Smooth muscle cell (in vitro differentiated cells): ENCODE measurements at regions not wholly inside any gene's neighbourhood (a gene's known extent, or its start where the extent isn't known, plus 50 kb on each side); places are given as distances from the start of the nearest gene placed in this dataset.

Source experiments
- DNase-seq: peaks from one replicate; lab custom pipeline; 2025; ENCODE audit not compliant: unreplicated experiment; lab: John Stamatoyannopoulos, UW
- H2AFZ ChIP-seq: fragments of 200-600 bp; sonication (generic); 2 replicates; pipeline ENCODE4 v1.6.0; 2016; ENCODE audit warnings: antibody characterized with exemption, low read depth, mild to moderate bottlenecking
- H3F3A ChIP-seq: fragments of 200-600 bp; sonication (generic); 2 replicates; pipeline ENCODE4 v1.6.0; 2017; ENCODE audit warnings: antibody characterized with exemption, low read depth
- H3K27ac ChIP-seq: fragments of 200-600 bp; sonication (generic); 2 replicates; pipeline ENCODE4 v1.5.1; 2016; ENCODE audit warnings: low read depth, mild to moderate bottlenecking
- H3K27me3 ChIP-seq: fragments of 200-600 bp; sonication (generic); 2 replicates; pipeline ENCODE4 v1.6.1; 2016; ENCODE audit warnings: low read depth, mild to moderate bottlenecking
- H3K36me3 ChIP-seq: fragments of 200-600 bp; sonication (generic); 2 replicates; pipeline ENCODE4 v1.5.1; 2016; ENCODE audit warnings: low read depth
- H3K4me1 ChIP-seq: fragments of 200-600 bp; sonication (generic); 2 replicates; pipeline ENCODE4 v1.5.1; 2016; ENCODE audit warnings: low read depth
- H3K4me2 ChIP-seq: fragments of 200-600 bp; sonication (generic); 2 replicates; pipeline ENCODE4 v1.6.0; 2016; ENCODE audit warnings: mild to moderate bottlenecking
- H3K4me3 ChIP-seq: fragments of 200-600 bp; sonication (generic); 2 replicates; pipeline ENCODE4 v1.5.1; 2016; ENCODE audit warnings: mild to moderate bottlenecking
- H3K79me2 ChIP-seq: fragments of 200-600 bp; sonication (generic); 2 replicates; pipeline ENCODE4 v1.6.0; 2016; ENCODE audit warnings: low read depth, mild to moderate bottlenecking
- H3K9ac ChIP-seq: fragments of 200-600 bp; sonication (generic); 2 replicates; pipeline ENCODE4 v1.6.0; 2016; ENCODE audit warnings: low read depth
- H3K9me3 ChIP-seq: fragments of 200-600 bp; sonication (generic); replicated peaks from 2 replicates; pipeline ENCODE4 v1.5.1; 2016; ENCODE audit warnings: low read depth
- H4K20me1 ChIP-seq: fragments of 200-600 bp; sonication (generic); 2 replicates; pipeline ENCODE4 v1.6.0; 2016; ENCODE audit warnings: low read depth
- WGBS: methylation state at CpG from one replicate; pipeline ENCODE4 v1.1.7; 2016; ENCODE audit warnings: low lambda C conversion rate; 5-methylcytosine and 5-hydroxymethylcytosine counted together
- TF ChIP-seq, protein P1 (sequence below): fragments of 200-600 bp; sonication (generic); IDR thresholded peaks from 2 replicates; pipeline ENCODE4 v1.5.1; 2017; ENCODE audit warnings: borderline replicate concordance, mild to moderate bottlenecking, antibody characterized with exemption; ENCODE audit not compliant: insufficient read depth, poor library complexity, severe bottlenecking

- Histone ChIP-seq H3K4me3 (no peak overlapping the region), H3K79me2 (no peaks in the 10 kb centered on the region), H3K9me3 (no peaks in the 10 kb centered on the region), H3K36me3 (no peaks in the 10 kb centered on the region), H3K4me2 (no peak overlapping the region), H3K27me3 (no peaks in the 10 kb centered on the region), H3K9ac (no peak overlapping the region), H3F3A (no peaks in the 10 kb centered on the region), H3K4me1 (no peaks in the 10 kb centered on the region), H4K20me1 (no peaks in the 10 kb centered on the region), H2AFZ (no peak overlapping the region), H3K27ac (no peak overlapping the region)
- TF ChIP-seq, protein P1, sequence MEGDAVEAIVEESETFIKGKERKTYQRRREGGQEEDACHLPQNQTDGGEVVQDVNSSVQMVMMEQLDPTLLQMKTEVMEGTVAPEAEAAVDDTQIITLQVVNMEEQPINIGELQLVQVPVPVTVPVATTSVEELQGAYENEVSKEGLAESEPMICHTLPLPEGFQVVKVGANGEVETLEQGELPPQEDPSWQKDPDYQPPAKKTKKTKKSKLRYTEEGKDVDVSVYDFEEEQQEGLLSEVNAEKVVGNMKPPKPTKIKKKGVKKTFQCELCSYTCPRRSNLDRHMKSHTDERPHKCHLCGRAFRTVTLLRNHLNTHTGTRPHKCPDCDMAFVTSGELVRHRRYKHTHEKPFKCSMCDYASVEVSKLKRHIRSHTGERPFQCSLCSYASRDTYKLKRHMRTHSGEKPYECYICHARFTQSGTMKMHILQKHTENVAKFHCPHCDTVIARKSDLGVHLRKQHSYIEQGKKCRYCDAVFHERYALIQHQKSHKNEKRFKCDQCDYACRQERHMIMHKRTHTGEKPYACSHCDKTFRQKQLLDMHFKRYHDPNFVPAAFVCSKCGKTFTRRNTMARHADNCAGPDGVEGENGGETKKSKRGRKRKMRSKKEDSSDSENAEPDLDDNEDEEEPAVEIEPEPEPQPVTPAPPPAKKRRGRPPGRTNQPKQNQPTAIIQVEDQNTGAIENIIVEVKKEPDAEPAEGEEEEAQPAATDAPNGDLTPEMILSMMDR: no peak
- WGBS: 91% methylated on average over 4 of the region's 4 CpGs
- no peak for DNase-seq
Observed at GRCh38 chr4:18675586-18676525, 654.3 kb upstream of the LCORL start.

DNA sequence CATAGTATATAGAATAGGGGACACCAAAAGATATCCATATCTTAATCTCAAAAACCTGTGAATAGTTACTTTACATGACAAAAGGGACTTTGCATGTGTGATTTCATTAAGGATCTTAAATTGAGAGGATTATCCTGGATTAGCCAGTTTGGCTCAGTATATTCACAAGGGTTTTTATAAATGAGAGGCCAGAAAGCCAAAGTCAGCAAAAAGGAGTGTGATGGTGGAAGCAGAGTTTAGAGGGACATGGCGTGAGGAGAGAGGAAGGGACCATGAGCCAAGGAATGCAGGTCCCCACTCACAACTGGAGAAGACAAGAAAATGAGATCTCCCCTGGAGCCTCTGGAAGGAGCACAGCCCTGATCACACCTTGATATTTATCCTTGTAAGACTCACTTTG, 648.5 kb upstream of the LCORL start:
- Histone ChIP-seq H3K27me3 (no peaks in the 10 kb centered on the region), H3K36me3 (no peaks in the 10 kb centered on the region), H3K27ac (no peak overlapping the region), H3F3A (no peaks in the 10 kb centered on the region), H3K79me2 (no peaks in the 10 kb centered on the region), H3K4me3 (no peak overlapping the region), H3K9ac (no peak overlapping the region), H3K9me3 (no peaks in the 10 kb centered on the region), H2AFZ (no peak overlapping the region), H4K20me1 (no peaks in the 10 kb centered on the region), H3K4me2 (no peak overlapping the region), H3K4me1 (no peaks in the 10 kb centered on the region)
- WGBS: 93% methylated on average over 1 of the region's 1 CpG
- TF ChIP-seq, protein P1: no peak
- DNase-seq: no peak

DNA sequence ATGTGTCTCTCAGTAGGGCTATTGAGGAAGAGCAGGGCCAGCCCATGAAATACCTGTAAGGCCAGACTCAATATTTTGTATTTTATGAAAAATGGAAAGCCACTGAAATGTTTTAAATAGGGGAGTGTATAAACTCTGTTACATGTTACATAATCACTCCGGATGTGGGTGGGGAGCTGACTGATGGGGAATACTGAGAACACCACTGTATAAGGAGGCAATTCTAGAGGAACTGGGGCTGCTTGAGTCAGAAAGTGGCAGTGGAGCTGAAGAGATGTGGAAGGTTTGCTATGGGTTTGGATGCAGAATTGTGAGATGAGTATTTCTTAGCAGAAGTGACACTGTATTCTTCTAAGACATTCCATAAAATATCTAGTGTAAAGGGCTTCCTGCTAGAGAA, 647.8 kb upstream of the LCORL start:
- H3K36me3 ChIP-seq: no peaks in the 10 kb centered on the region
- no peak overlapping the region for H3K4me2 ChIP-seq
- H3K27ac ChIP-seq: no peak overlapping the region
- H3K9me3 ChIP-seq: no peaks in the 10 kb centered on the region
- H3K4me3 ChIP-seq: no peak overlapping the region
- H3K27me3 ChIP-seq: no peaks in the 10 kb centered on the region
- no peaks in the 10 kb centered on the region for H3K4me1 ChIP-seq
- WGBS: 94% methylated on average over 1 of the region's 1 CpG
- no peak overlapping the region for H3K9ac ChIP-seq
- DNase-seq: no peak
- no peaks in the 10 kb centered on the region for H4K20me1 ChIP-seq
- TF ChIP-seq, protein P1: no peak
- no peaks in the 10 kb centered on the region for H3F3A ChIP-seq
- no peaks in the 10 kb centered on the region for H3K79me2 ChIP-seq
- no peak overlapping the region for H2AFZ ChIP-seq

GRCh38 chr4:18666322-18666721, 644.8 kb upstream of the LCORL start:
- 94% methylated on average over 6 of the region's 6 CpGs for WGBS
- H2AFZ ChIP-seq: no peak overlapping the region
- H3K27me3 ChIP-seq: no peaks in the 10 kb centered on the region
- no peaks in the 10 kb centered on the region for H4K20me1 ChIP-seq
- TF ChIP-seq, protein P1: no peak
- H3K4me1 ChIP-seq: no peaks in the 10 kb centered on the region
- H3K9me3 ChIP-seq: no peaks in the 10 kb centered on the region
- no peak for DNase-seq
- H3F3A ChIP-seq: no peaks in the 10 kb centered on the region
- H3K4me3 ChIP-seq: no peak overlapping the region
- H3K9ac ChIP-seq: no peak overlapping the region
- no peak overlapping the region for H3K27ac ChIP-seq
- H3K79me2 ChIP-seq: no peaks in the 10 kb centered on the region
- H3K36me3 ChIP-seq: no peaks in the 10 kb centered on the region
- H3K4me2 ChIP-seq: no peak overlapping the region
